ENCODE measurements at regions not wholly inside any gene's neighbourhood (a gene's known extent, or its start where the extent isn't known, plus 50 kb on each side); places are given as distances from the start of the nearest gene placed in this dataset.

- TF ChIP-seq, protein P1, sequence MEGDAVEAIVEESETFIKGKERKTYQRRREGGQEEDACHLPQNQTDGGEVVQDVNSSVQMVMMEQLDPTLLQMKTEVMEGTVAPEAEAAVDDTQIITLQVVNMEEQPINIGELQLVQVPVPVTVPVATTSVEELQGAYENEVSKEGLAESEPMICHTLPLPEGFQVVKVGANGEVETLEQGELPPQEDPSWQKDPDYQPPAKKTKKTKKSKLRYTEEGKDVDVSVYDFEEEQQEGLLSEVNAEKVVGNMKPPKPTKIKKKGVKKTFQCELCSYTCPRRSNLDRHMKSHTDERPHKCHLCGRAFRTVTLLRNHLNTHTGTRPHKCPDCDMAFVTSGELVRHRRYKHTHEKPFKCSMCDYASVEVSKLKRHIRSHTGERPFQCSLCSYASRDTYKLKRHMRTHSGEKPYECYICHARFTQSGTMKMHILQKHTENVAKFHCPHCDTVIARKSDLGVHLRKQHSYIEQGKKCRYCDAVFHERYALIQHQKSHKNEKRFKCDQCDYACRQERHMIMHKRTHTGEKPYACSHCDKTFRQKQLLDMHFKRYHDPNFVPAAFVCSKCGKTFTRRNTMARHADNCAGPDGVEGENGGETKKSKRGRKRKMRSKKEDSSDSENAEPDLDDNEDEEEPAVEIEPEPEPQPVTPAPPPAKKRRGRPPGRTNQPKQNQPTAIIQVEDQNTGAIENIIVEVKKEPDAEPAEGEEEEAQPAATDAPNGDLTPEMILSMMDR (IDR thresholded peaks at IDR 0.05; ENCODE audit: insufficient read depth, low read length), result no peak
- TF ChIP-seq POLR2AphosphoS5 (IDR thresholded peaks at IDR 0.05; ENCODE audit: low read depth) (no peak), REST (IDR thresholded peaks at IDR 0.05; ENCODE audit: insufficient replicate concordance, low read depth) (no peak), SPI1 (IDR thresholded peaks at IDR 0.05; ENCODE audit: borderline replicate concordance, low read depth) (no peak)
Measured at GRCh38 chr19:28859811-28860210, 353.1 kb downstream of the UQCRFS1 start.
